OCI-LY3 (cell line): ENCODE measurements at regions not wholly inside any gene's neighbourhood (a gene's known extent, or its start where the extent isn't known, plus 50 kb on each side); places are given as distances from the start of the nearest gene placed in this dataset.

Experiments
- H2AFZ ChIP-seq: fragments of 200-600, 300-600 bp; shearing (Covaris generic); 2 replicates; pipeline ENCODE4 v1.6.0; 2014; ENCODE audit warnings: antibody characterized with exemption, low read depth, low read length
- H3K27ac ChIP-seq: fragments of 200-600, 300-600 bp; sonication (generic); 2 replicates; pipeline ENCODE4 v1.5.1; 2014; ENCODE audit warnings: mild to moderate bottlenecking, low read length, moderate library complexity, mixed read lengths
- H3K27me3 ChIP-seq: fragments of 200-600, 300-600 bp; sonication (generic); 2 replicates; pipeline ENCODE4 v1.6.1; 2014; ENCODE audit warnings: low read depth, low read length, mixed read lengths
- H3K36me3 ChIP-seq: fragments of 200-600, 300-600 bp; sonication (generic); replicated peaks from 2 replicates; pipeline ENCODE3; 2014; ENCODE audit warnings: low read depth, low read length, mixed read lengths
- H3K4me1 ChIP-seq: fragments of 300-600, 200-600 bp; sonication (generic); 2 replicates; pipeline ENCODE4 v1.6.1; 2014; ENCODE audit warnings: low read length, mixed read lengths
- H3K4me2 ChIP-seq: fragments of 200-600, 300-600 bp; sonication (generic); 2 replicates; pipeline ENCODE4 v1.6.1; 2014; ENCODE audit warnings: low read length, mixed read lengths
- H3K4me3 ChIP-seq: fragments of 300-600, 200-600 bp; sonication (generic); 2 replicates; pipeline ENCODE4 v1.5.1; 2014; ENCODE audit warnings: antibody characterized with exemption, mild to moderate bottlenecking, low read length, moderate library complexity
- H3K79me2 ChIP-seq: fragments of 300-600, 200-600 bp; shearing (Covaris generic); 2 replicates; pipeline ENCODE4 v1.6.1; 2014; ENCODE audit warnings: mild to moderate bottlenecking, low read length, mixed read lengths
- H3K9ac ChIP-seq: fragments of 300-600, 200-600 bp; shearing (Covaris generic); 2 replicates; pipeline ENCODE4 v1.6.0; 2014; ENCODE audit warnings: mild to moderate bottlenecking, low read length, moderate library complexity
- H3K9me3 ChIP-seq: fragments of 200-600, 300-600 bp; shearing (Covaris generic); 2 replicates; pipeline ENCODE4 v1.6.1; 2014; ENCODE audit warnings: low read length, mixed read lengths; ENCODE audit not compliant: insufficient read depth
- H4K20me1 ChIP-seq: fragments of 200-600, 300-600 bp; sonication (generic); 2 replicates; pipeline ENCODE4 v1.6.1; 2016; ENCODE audit warnings: low read length, mixed read lengths; ENCODE audit not compliant: insufficient read depth
- CTCF ChIP-seq: fragments of 200-600, 300-600 bp; sonication (generic); IDR thresholded peaks from 2 replicates; pipeline ENCODE4 v1.5.1; 2014; ENCODE audit warnings: antibody characterized with exemption, low read length, low read depth
- EZH2phosphoT487 ChIP-seq: fragments of 200-600 bp; shearing (Covaris generic); IDR thresholded peaks from 2 replicates; pipeline ENCODE4 v1.6.1; 2018; ENCODE audit warnings: antibody characterized with exemption, mixed run types, low read depth

GRCh38 chr18:67319109-67319508 lies 197.4 kb downstream of the DSEL start:
- H3K27ac ChIP-seq: no peak overlapping the region
- H3K4me2 ChIP-seq: no peak overlapping the region
- no peak overlapping the region for H3K4me3 ChIP-seq
- H3K27me3 ChIP-seq: no peaks in the 10 kb centered on the region
- no peak overlapping the region for H2AFZ ChIP-seq
- no peak overlapping the region for H3K9ac ChIP-seq
- no peaks in the 10 kb centered on the region for H3K36me3 ChIP-seq
- TF ChIP-seq EZH2phosphoT487: no peak
- TF ChIP-seq CTCF: no peak
- H4K20me1 ChIP-seq: no peaks in the 10 kb centered on the region
- no peaks in the 10 kb centered on the region for H3K79me2 ChIP-seq
- no peaks in the 10 kb centered on the region for H3K4me1 ChIP-seq
- peaks cover 4% of the 10 kb centered on the region; the same call in 1 of the 2 replicates for H3K9me3 ChIP-seq

GRCh38 chr18:67318651-67319050 lies 197.9 kb downstream of the DSEL start:
- Histone ChIP-seq H4K20me1 (no peaks in the 10 kb centered on the region), H3K27ac (no peak overlapping the region), H3K4me2 (no peak overlapping the region), H3K79me2 (no peaks in the 10 kb centered on the region), H2AFZ (no peak overlapping the region), H3K4me3 (no peak overlapping the region), H3K27me3 (no peaks in the 10 kb centered on the region), H3K4me1 (no peaks in the 10 kb centered on the region), H3K9ac (no peak overlapping the region), H3K9me3 (peaks cover 4% of the 10 kb centered on the region; the same call in 1 of the 2 replicates), H3K36me3 (no peaks in the 10 kb centered on the region)
- TF ChIP-seq EZH2phosphoT487 (no peak), CTCF (no peak)

- H4K20me1 ChIP-seq: no peaks in the 10 kb centered on the region
- H3K4me2 ChIP-seq: no peak overlapping the region
- H2AFZ ChIP-seq: no peak overlapping the region
- no peak overlapping the region for H3K4me3 ChIP-seq
- H3K27me3 ChIP-seq: no peaks in the 10 kb centered on the region
- no peaks in the 10 kb centered on the region for H3K36me3 ChIP-seq
- no peaks in the 10 kb centered on the region for H3K4me1 ChIP-seq
- H3K9ac ChIP-seq: no peak overlapping the region
- no peak overlapping the region for H3K27ac ChIP-seq
- TF ChIP-seq EZH2phosphoT487: no peak
- H3K9me3 ChIP-seq: no peaks in the 10 kb centered on the region
- no peaks in the 10 kb centered on the region for H3K79me2 ChIP-seq
Observed at GRCh38 chr18:67310826-67311225, 205.7 kb downstream of the DSEL start.

- Histone ChIP-seq H3K4me2 (no peak overlapping the region), H3K4me3 (no peak overlapping the region), H3K4me1 (no peaks in the 10 kb centered on the region), H4K20me1 (no peaks in the 10 kb centered on the region), H3K79me2 (no peaks in the 10 kb centered on the region), H3K27me3 (no peaks in the 10 kb centered on the region), H3K9me3 (no peaks in the 10 kb centered on the region; the same call in 1 of the 2 replicates), H3K9ac (no peak overlapping the region), H2AFZ (no peak overlapping the region), H3K27ac (no peak overlapping the region), H3K36me3 (no peaks in the 10 kb centered on the region)
- TF ChIP-seq CTCF (no peak), EZH2phosphoT487 (no peak)
Observed at GRCh38 chr18:67308819-67309218, 207.7 kb downstream of the DSEL start.

GRCh38 chr18:67305466-67305865 lies 211.1 kb downstream of the DSEL start:
- no peaks in the 10 kb centered on the region for H3K27me3 ChIP-seq
- no peaks in the 10 kb centered on the region for H3K4me1 ChIP-seq
- no peak overlapping the region for H3K27ac ChIP-seq
- TF ChIP-seq EZH2phosphoT487 (no peak), CTCF (no peak)
- H3K9me3 ChIP-seq: peaks cover 14% of the 10 kb centered on the region
- H3K4me2 ChIP-seq: no peak overlapping the region
- no peaks in the 10 kb centered on the region for H4K20me1 ChIP-seq
- no peaks in the 10 kb centered on the region for H3K79me2 ChIP-seq
- 0 out of 2 replicates have a peak overlapping the region, but pooled peaks have one; percentile 11 for H2AFZ ChIP-seq
- H3K9ac ChIP-seq: no peak overlapping the region
- H3K36me3 ChIP-seq: peaks cover 14% of the 10 kb centered on the region
- no peak overlapping the region for H3K4me3 ChIP-seq
